Sigmoid colon (tissue), 6 donors: ENCODE measurements at regions not wholly inside any gene's neighbourhood (a gene's known extent, or its start where the extent isn't known, plus 50 kb on each side); places are given as distances from the start of the nearest gene placed in this dataset.

Experiments
- DNase-seq: peaks from one replicate; pipeline ENCODE4 v3.0.0-alpha.2; 2019
- H3K27ac ChIP-seq, 4 donors: fragments of 200-600 bp; sonication (generic); one replicate each; pipeline ENCODE4 v1.5.1; 2016 to 2019; ENCODE audit warnings: mild to moderate bottlenecking in 1 of 4
- H3K27me3 ChIP-seq, 3 donors: fragments of 200-600 bp; sonication (generic); one replicate each; pipeline ENCODE4 v1.5.1; 2019; ENCODE audit warnings: mild to moderate bottlenecking in 1 of 3
- H3K36me3 ChIP-seq, 4 donors: fragments of 200-600 bp; sonication (generic); one replicate each; pipeline ENCODE4 v1.5.1; 2016 to 2019
- H3K4me1 ChIP-seq, 4 donors: fragments of 200-600 bp; sonication (generic); one replicate each; pipeline ENCODE4 v1.5.1; 2017 to 2019
- H3K4me3 ChIP-seq, 4 donors: fragments of 200-600 bp; sonication (generic); one replicate each; pipeline ENCODE4 v1.5.1; 2017 to 2019; ENCODE audit warnings: mild to moderate bottlenecking in 2 of 4, moderate library complexity in 1 of 4
- H3K9me3 ChIP-seq, 4 donors: fragments of 200-600 bp in 3 of 4; sonication (generic) in 3 of 4; one replicate each; pipeline versions ENCODE4 v1.5.1 to v1.6.1; 2013 to 2019
- EP300 ChIP-seq, 4 donors: sonication (generic); formaldehyde crosslinking; IDR thresholded peaks; one replicate each; pipeline ENCODE4 v1.6.1; 2017; ENCODE audit warnings: antibody characterized with exemption in 4 of 4
- POLR2A ChIP-seq, 2 donors: fragments of 450-650 bp; IDR thresholded peaks; one replicate each; pipeline ENCODE4 v1.6.1; 2016; ENCODE audit warnings: antibody characterized with exemption in 2 of 2, mild to moderate bottlenecking in 2 of 2, moderate library complexity in 2 of 2
- POLR2AphosphoS5 ChIP-seq, 4 donors: sonication (generic); formaldehyde crosslinking; IDR thresholded peaks; one replicate each; pipeline ENCODE4 v1.6.1; 2017; ENCODE audit warnings: antibody characterized with exemption in 4 of 4
- WGBS, 2 donors: extraction: QIAGEN DNeasy Blood & Tissue Kit; methylation state at CpG; one replicate each; pipeline ENCODE4 v1.1.7; 2013; 5-methylcytosine and 5-hydroxymethylcytosine counted together
- intact Hi-C: fragments of 100-400 bp; cut with DNase I; formaldehyde crosslinking; loops from one replicate; pipeline ENCODE4 v1.15.1; 2023
- TF ChIP-seq, protein P1 (sequence below), 4 experiments: fragments of 450-650 bp in 3 of 4; fragments of 200-600 bp in 1 of 4; IDR thresholded peaks; one replicate each; pipeline ENCODE4 v1.5.1; 2016 to 2019; ENCODE audit warnings: antibody characterized with exemption in 4 of 4, mild to moderate bottlenecking in 3 of 4, moderate library complexity in 2 of 4
- donor health status: healthy with polysubstance abuse.
- donor health status: healthy.

DNA sequence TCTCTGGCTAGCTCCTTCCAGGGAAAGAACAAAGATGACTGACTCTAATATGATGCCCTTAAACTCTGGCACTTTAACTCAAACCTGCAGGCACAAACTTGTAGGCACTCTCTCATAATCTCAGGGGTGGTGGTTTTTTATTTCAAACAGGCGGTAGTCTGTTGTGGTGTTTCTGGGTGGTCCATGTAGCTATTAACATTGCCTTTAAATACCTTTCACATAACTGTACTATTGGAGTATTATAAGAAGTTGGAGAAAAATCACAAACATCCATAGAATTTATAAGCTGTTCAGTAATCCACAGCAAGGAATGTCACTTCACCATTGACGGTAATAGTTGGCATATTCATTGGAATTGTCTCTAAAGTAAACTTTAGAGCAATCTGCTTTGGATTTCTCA lies 204.2 kb upstream of the PDE5A start:
- TF ChIP-seq, protein P1, sequence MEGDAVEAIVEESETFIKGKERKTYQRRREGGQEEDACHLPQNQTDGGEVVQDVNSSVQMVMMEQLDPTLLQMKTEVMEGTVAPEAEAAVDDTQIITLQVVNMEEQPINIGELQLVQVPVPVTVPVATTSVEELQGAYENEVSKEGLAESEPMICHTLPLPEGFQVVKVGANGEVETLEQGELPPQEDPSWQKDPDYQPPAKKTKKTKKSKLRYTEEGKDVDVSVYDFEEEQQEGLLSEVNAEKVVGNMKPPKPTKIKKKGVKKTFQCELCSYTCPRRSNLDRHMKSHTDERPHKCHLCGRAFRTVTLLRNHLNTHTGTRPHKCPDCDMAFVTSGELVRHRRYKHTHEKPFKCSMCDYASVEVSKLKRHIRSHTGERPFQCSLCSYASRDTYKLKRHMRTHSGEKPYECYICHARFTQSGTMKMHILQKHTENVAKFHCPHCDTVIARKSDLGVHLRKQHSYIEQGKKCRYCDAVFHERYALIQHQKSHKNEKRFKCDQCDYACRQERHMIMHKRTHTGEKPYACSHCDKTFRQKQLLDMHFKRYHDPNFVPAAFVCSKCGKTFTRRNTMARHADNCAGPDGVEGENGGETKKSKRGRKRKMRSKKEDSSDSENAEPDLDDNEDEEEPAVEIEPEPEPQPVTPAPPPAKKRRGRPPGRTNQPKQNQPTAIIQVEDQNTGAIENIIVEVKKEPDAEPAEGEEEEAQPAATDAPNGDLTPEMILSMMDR (IDR thresholded peaks at IDR 0.05) = no peak
- TF ChIP-seq EP300 (IDR thresholded peaks at IDR 0.05) (no peak), POLR2AphosphoS5 (IDR thresholded peaks at IDR 0.05) (no peak), POLR2A (IDR thresholded peaks at IDR 0.05) (no peak)
- 87 to 95% methylated on average over 2 of the region's 2 CpGs for WGBS, 2 donors
- Histone ChIP-seq H3K4me3 (no peak overlapping the region), H3K9me3 (no peaks in the 10 kb centered on the region), H3K27me3 (no peaks in the 10 kb centered on the region), H3K27ac (peak overlapping the region in 1 of 4 donors; percentile 52), H3K4me1 (peaks cover 0 to 22% (median 6%) of the 10 kb centered on the region in 4 donors), H3K36me3 (no peaks in the 10 kb centered on the region)
- no peak for DNase-seq
- intact Hi-C loops = no loop called here

DNA sequence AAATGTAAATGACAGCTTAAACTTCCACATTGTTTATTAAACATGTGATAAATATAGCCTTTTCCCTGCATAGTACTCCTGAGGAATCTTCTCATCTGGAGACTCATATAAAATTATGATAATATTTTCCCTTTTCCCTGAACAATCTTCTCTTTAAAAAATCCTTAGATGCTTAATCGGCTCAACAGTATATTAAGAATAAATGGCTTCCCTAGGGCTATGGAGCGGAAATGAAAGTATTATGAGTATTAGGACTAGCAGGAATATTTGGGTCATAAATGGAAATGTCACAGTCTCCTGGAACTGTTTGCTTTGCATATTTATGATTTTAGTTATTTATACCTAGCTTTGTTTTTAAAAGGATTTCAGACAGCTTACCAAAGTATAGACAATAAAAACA lies 200.7 kb upstream of the PDE5A start:
- Histone ChIP-seq H3K9me3 (no peaks in the 10 kb centered on the region), H3K36me3 (no peaks in the 10 kb centered on the region), H3K4me3 (no peak overlapping the region), H3K4me1 (peaks cover 0 to 11% (median 0%) of the 10 kb centered on the region in 4 donors), H3K27ac (peak overlapping the region in 1 of 4 donors; percentile 39), H3K27me3 (no peaks in the 10 kb centered on the region)
- TF ChIP-seq, protein P1 (IDR thresholded peaks at IDR 0.05) = no peak
- TF ChIP-seq EP300 (IDR thresholded peaks at IDR 0.05) (no peak), POLR2AphosphoS5 (IDR thresholded peaks at IDR 0.05) (no peak)
- intact Hi-C loops = no loop called here
- WGBS, 2 donors = 94 to 95% methylated on average over 2 of the region's 2 CpGs
- DNase-seq = no peak

DNA sequence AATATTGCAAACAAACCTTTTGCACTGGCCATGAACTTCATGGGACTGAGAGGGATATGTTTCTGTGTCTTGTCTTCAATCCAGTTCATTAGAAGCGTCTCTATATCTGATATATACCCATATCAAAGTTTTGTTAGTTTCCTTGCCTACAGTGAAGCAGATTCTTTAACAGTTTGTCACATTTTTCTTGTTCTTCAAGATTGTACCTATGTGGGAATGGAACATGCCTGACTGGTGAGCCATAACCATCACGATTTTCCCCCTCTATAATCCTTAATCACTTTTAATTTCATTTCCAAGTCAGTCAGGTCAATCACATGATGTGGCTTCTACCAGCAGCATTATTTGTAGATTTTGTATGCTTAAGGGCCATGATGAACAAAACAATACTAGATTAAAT lies 197.1 kb upstream of the PDE5A start:
- Histone ChIP-seq H3K9me3 (no peaks in the 10 kb centered on the region), H3K27ac (no peak overlapping the region), H3K4me3 (no peak overlapping the region), H3K27me3 (no peaks in the 10 kb centered on the region), H3K36me3 (no peaks in the 10 kb centered on the region), H3K4me1 (peaks cover 0 to 11% (median 0%) of the 10 kb centered on the region in 4 donors)
- no peak for DNase-seq
- TF ChIP-seq POLR2A (IDR thresholded peaks at IDR 0.05) = no peak
- TF ChIP-seq, protein P1 (IDR thresholded peaks at IDR 0.05) = no peak
- WGBS, 2 donors = 81 to 89% methylated on average over 2 of the region's 2 CpGs
- intact Hi-C loops = no loop called here

DNA sequence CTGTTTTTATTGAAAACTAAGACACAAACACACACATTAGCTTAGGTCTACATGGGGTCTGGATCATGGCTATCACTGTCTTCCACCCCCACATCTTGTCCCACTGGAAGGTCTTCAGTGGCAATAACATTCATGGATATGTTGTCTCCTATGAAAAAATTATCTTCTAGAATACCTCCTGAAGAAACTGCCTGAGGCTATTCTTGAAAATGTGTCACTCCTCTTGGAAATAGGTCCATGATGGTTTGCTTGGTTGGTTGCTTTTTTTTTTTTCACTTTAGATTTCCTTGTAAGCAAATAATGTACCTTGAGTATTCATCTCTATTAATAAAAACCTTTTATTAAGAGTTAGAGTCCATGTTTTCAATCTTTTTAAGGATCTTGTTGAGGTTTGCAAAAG lies 195.3 kb upstream of the PDE5A start:
- intact Hi-C loops = no loop called here
- no peak for TF ChIP-seq POLR2A (IDR thresholded peaks at IDR 0.05)
- no peak for TF ChIP-seq EP300 (IDR thresholded peaks at IDR 0.05)
- DNase-seq = no peak
- H3K27me3 ChIP-seq = no peaks in the 10 kb centered on the region
- H3K4me1 ChIP-seq = peaks cover 0 to 4% (median 0%) of the 10 kb centered on the region in 4 donors
- H3K27ac ChIP-seq = no peak overlapping the region
- H3K9me3 ChIP-seq = no peaks in the 10 kb centered on the region
- H3K4me3 ChIP-seq = no peak overlapping the region
- H3K36me3 ChIP-seq = no peaks in the 10 kb centered on the region

DNA sequence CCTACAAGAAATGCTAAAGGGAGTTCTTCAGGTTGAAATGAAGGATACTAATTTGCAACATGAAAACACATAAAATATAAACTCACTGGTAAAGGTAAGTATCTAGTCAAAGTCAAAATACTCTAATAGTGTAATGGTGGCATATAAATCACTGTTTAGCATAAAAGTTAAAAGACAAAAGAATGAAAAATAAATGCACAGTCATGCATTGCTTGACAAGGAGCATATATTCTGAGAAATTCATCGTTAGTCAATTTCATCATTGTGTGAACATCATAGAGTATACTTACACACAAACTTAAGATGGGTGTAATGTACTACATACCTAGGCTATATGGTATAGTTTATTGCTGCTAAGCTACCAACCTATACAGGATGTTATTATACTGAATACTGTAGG lies 194.4 kb upstream of the PDE5A start:
- DNase-seq = no peak
- H3K4me3 ChIP-seq = no peak overlapping the region
- no peaks in the 10 kb centered on the region for H3K36me3 ChIP-seq
- H3K9me3 ChIP-seq = no peaks in the 10 kb centered on the region
- no peak for TF ChIP-seq EP300 (IDR thresholded peaks at IDR 0.05)
- TF ChIP-seq POLR2AphosphoS5 (IDR thresholded peaks at IDR 0.05) = no peak
- 90 to 92% methylated on average over 1 of the region's 1 CpG for WGBS, 2 donors
- no peak overlapping the region for H3K27ac ChIP-seq
- no peaks in the 10 kb centered on the region for H3K27me3 ChIP-seq
- intact Hi-C loops = no loop called here
- H3K4me1 ChIP-seq = no peaks in the 10 kb centered on the region

DNA sequence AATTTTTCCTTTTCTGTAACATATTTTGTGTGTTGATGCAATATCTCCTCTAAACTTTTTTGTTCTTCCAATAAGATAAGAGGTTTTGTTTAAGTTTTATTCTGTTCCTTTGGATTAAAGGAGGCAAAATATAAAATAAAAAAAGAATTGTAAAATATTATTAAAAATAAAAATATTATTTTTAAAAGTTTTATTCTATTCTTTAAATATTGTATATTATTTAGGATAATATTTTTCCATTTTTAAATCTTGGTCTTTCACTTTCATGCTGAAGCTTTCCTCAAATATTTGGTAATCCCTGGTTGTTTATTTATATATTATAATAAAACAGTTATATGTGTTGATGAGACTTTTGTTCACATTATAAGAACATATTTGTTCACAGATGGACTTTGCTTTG lies 187.9 kb upstream of the PDE5A start:
- Histone ChIP-seq H3K27me3 (no peaks in the 10 kb centered on the region), H3K4me1 (no peaks in the 10 kb centered on the region), H3K4me3 (no peak overlapping the region), H3K27ac (no peak overlapping the region), H3K36me3 (no peaks in the 10 kb centered on the region), H3K9me3 (peaks cover 0 to 8% (median 0%) of the 10 kb centered on the region in 4 donors)
- intact Hi-C loops = no loop called here
- TF ChIP-seq POLR2AphosphoS5 (IDR thresholded peaks at IDR 0.05) (no peak), POLR2A (IDR thresholded peaks at IDR 0.05) (no peak), EP300 (IDR thresholded peaks at IDR 0.05) (no peak)
- TF ChIP-seq, protein P1 (IDR thresholded peaks at IDR 0.05) = no peak
- DNase-seq = no peak
